ENCODE measurements at regions not wholly inside any gene's neighbourhood (a gene's known extent, or its start where the extent isn't known, plus 50 kb on each side); places are given as distances from the start of the nearest gene placed in this dataset.
A peak's percentile ranks its signal among the peaks of the same experiment; 100 is the strongest.

DNA sequence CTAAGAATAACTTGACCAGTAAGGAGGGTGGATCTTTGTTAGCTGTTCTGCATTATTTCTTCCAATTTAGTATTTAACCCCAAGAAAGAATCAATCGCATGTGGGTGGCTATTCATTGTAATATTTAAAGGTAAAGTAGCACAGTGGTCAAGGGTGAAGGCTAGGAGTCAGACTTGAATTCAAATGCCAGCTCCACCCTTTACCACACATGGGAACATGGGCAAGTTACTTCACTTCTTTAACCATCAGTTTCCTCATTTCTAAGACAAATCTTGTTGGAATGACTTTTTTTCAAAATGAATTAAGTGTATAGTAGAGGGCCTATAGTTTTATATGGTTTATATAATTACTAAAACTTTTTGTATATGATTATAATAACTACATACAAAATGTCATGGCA lies 71.3 kb upstream of the S1PR1 start:
- Histone ChIP-seq H3K36me3 (no peaks in the 10 kb centered on the region), H3K27me3 (no peaks in the 10 kb centered on the region), H3K9me3 (no peaks in the 10 kb centered on the region), H3K4me3 (no peak overlapping the region), H3K4me1 (no peaks in the 10 kb centered on the region), H3K27ac (no peak overlapping the region)
- intact Hi-C loops (cut with DNase I; ENCODE audit: low total_unique reads) (loop anchor here (10.0 kb wide), 1 partner anchor 69 kb away; the partner anchor contains the start of gene S1PR1), in situ Hi-C loops (cut with MboI; ENCODE audit: low sequenced_read_pairs in 4 of 4) (no loop called here)
- DNase-seq = no peak
- TF ChIP-seq, protein P1, sequence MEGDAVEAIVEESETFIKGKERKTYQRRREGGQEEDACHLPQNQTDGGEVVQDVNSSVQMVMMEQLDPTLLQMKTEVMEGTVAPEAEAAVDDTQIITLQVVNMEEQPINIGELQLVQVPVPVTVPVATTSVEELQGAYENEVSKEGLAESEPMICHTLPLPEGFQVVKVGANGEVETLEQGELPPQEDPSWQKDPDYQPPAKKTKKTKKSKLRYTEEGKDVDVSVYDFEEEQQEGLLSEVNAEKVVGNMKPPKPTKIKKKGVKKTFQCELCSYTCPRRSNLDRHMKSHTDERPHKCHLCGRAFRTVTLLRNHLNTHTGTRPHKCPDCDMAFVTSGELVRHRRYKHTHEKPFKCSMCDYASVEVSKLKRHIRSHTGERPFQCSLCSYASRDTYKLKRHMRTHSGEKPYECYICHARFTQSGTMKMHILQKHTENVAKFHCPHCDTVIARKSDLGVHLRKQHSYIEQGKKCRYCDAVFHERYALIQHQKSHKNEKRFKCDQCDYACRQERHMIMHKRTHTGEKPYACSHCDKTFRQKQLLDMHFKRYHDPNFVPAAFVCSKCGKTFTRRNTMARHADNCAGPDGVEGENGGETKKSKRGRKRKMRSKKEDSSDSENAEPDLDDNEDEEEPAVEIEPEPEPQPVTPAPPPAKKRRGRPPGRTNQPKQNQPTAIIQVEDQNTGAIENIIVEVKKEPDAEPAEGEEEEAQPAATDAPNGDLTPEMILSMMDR (IDR thresholded peaks at IDR 0.05 in 4 of 5, conservative IDR thresholded peaks at IDR 0.05 in 1 of 5) = no peak
- no peak for TF ChIP-seq POLR2A (IDR thresholded peaks at IDR 0.05)
- ATAC-seq = no peak

DNA sequence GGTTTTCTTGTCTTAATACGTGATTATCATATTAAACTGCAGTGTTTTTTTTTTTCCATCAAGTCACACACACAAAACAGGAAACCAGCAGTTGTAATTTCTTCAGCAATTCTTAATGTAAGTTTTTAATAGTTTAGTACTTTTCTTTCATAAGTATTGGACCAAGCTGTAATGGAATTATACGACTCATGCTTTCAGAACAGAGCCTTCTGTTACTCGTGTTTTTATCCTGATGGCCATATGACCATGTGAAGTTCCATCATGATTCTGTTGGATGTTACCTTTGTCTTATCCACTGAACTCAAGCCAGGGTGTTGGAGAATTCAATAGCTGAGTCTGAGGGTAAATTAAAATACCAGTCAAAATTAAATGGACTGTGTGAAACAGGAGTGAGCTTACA lies 72.0 kb upstream of the S1PR1 start:
- no peak for DNase-seq
- TF ChIP-seq, protein P1 (IDR thresholded peaks at IDR 0.05 in 4 of 5, conservative IDR thresholded peaks at IDR 0.05 in 1 of 5) = no peak
- TF ChIP-seq POLR2A (IDR thresholded peaks at IDR 0.05) = no peak
- in situ Hi-C loops (cut with MboI; ENCODE audit: low sequenced_read_pairs in 4 of 4) (no loop called here), intact Hi-C loops (cut with DNase I; ENCODE audit: low total_unique reads) (loop anchor here (10.0 kb wide), 1 partner anchor 70 kb away; the partner anchor contains the start of gene S1PR1)
- H3K27me3 ChIP-seq = no peaks in the 10 kb centered on the region
- ATAC-seq = no peak
- H3K9me3 ChIP-seq = no peaks in the 10 kb centered on the region
- H3K36me3 ChIP-seq = no peaks in the 10 kb centered on the region
- H3K4me1 ChIP-seq = no peaks in the 10 kb centered on the region
- H3K27ac ChIP-seq = no peak overlapping the region
- H3K4me3 ChIP-seq = no peak overlapping the region

DNA sequence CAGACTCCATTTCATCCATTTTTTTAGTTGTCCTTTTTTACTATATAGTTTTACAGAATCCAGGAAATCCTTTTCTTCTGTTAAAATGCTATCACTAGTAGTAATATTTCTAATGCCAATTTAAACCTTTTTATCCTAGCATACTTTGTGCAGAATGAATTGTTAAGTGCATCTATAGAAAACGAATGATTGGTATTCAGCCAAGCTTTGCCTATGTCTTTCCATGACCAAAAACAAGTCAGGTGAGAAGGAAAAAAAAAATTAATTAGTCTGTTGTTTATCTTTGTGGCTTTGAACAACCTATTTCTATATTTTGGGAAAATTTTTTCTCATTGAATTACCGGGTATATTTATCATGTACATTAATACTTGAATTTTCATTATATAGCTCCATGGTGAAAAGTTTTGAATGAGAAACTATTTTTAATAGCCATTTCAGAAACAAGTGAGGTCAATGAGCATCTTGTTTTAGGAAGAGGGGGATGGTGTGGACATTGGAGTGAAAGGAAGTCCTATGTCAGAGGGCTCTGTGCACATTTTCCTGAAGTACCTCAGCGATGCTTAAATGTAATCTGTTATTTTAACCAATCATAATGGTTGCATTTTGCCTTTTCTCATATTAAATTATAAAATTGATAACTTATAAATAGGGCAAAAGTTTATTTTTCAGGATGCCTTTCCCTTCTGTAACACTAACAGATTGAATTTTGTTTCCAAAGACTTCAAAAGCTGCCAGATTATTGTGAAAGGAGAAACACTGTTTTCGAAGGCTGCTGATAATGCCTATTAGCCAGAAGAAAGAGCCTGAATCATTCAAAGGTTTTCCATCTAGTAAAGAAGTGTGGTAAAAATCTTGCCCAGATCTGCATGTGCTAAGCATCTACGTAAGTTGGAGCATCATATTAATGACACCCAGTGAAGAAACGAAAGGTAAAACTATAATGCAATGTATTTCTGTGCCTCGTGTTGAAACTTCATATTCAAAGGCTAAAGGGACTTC lies 73.8 kb upstream of the S1PR1 start:
- peak overlapping the region; percentile 33 to 69 (median 66) for H3K27ac ChIP-seq
- no peak for TF ChIP-seq POLR2A (IDR thresholded peaks at IDR 0.05)
- TF ChIP-seq, protein P1 (IDR thresholded peaks at IDR 0.05 in 4 of 5, conservative IDR thresholded peaks at IDR 0.05 in 1 of 5) = no peak
- in situ Hi-C loops (cut with MboI; ENCODE audit: low sequenced_read_pairs in 4 of 4) = no loop called here

DNA sequence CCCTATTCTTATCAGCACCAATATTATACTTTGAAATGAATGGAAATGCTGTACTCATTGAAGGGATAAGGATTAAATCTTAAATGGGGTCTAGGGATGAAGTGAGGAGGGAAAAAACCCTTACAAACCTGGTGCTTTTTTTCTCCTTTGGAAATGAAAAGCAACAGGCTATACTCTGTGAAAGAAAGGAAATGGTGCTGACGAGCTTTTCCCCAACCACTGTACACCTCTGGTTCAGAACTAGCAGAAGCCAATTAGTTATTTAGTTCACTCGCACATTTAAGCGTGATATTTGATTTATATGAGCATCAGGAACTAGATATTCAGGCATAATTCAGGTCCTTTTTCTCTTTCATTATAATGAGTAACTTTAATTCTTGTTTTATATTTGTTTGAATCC lies 74.5 kb upstream of the S1PR1 start:
- ATAC-seq (no peak), DNase-seq (no peak)
- H3K4me1 ChIP-seq = no peaks in the 10 kb centered on the region
- no peaks in the 10 kb centered on the region for H3K36me3 ChIP-seq
- no peak overlapping the region for H3K4me3 ChIP-seq
- TF ChIP-seq, protein P1 (IDR thresholded peaks at IDR 0.05 in 4 of 5, conservative IDR thresholded peaks at IDR 0.05 in 1 of 5) = no peak
- H3K27ac ChIP-seq = peak overlapping the region; percentile 33 to 69 (median 66)
- no peaks in the 10 kb centered on the region for H3K27me3 ChIP-seq
- in situ Hi-C loops (cut with MboI; ENCODE audit: low sequenced_read_pairs in 4 of 4) (no loop called here), intact Hi-C loops (cut with DNase I; ENCODE audit: low total_unique reads) (loop anchor here (10.0 kb wide), 1 partner anchor 73 kb away; the partner anchor contains the start of gene S1PR1)
- H3K9me3 ChIP-seq = no peaks in the 10 kb centered on the region

More for the DNA sequence above, 73.8 kb upstream of the S1PR1 start:
- Histone ChIP-seq H3K36me3 (no peaks in the 10 kb centered on the region), H3K9me3 (no peaks in the 10 kb centered on the region), H3K4me1 (no peaks in the 10 kb centered on the region), H3K4me3 (no peak overlapping the region), H3K27me3 (no peaks in the 10 kb centered on the region)
- DNase-seq (no peak), ATAC-seq (no peak)
- intact Hi-C loops (cut with DNase I; ENCODE audit: low total_unique reads) = loop anchor here (10.0 kb wide), 1 partner anchor 72 kb away; the partner anchor contains the start of gene S1PR1
